A549 (cell line): ENCODE measurements at regions not wholly inside any gene's neighbourhood (a gene's known extent, or its start where the extent isn't known, plus 50 kb on each side); places are given as distances from the start of the nearest gene placed in this dataset.

Experiments used
- ATAC-seq, 2 experiments: fragments of 200-7000 bp in 1 of 2; fragments of >200 bp in 1 of 2; cut with Nextera tagmentation in 1 of 2; cut with Tn5 transposase in 1 of 2; 3 replicates each; pipeline versions ENCODE4 v1.8.0 to v1.9.1; 2018 to 2020; ENCODE audit warnings: mild to moderate bottlenecking in 1 of 2, moderate library complexity in 1 of 2
- CTCF ChIA-PET: fragments of 300-600 bp; sonication (Branson Sonifier 250); formaldehyde crosslinking; extraction: SDS; loops from one replicate; lab custom pipeline; 2021; ENCODE audit warnings: antibody characterized with exemption, inconsistent platforms; lab: Yijun Ruan, JAX
- POLR2A ChIA-PET: fragments of 350-600 bp; formaldehyde crosslinking; extraction: SDS; loops from one replicate; lab custom pipeline; 2021; ENCODE audit warnings: antibody characterized with exemption, inconsistent platforms; lab: Yijun Ruan, JAX
- DNase-seq, 2 experiments: peaks; one replicate each; pipeline versions ENCODE4 v3.0.0 to v3.0.0-alpha.2; 2011 to 2016; ENCODE audit warnings: low read depth in 1 of 2, low spot score in 1 of 2
- FAIRE-seq: peaks from 2 replicates; lab custom pipeline; 2011; peaks lifted over from hg19 to GRCh38; lab: Jason Lieb, UNC
- H3K27ac ChIP-seq, 2 experiments: fragments of >200 bp; sonication (Bioruptor Twin); formaldehyde crosslinking; 3 replicates each; pipeline ENCODE4 v1.5.1; 2016 to 2017
- H3K4me1 ChIP-seq: fragments of >200 bp; sonication (Bioruptor Twin); formaldehyde crosslinking; 3 replicates; pipeline ENCODE4 v1.6.1; 2016
- H3K4me2 ChIP-seq: fragments of >200 bp; sonication (Bioruptor Twin); formaldehyde crosslinking; 3 replicates; pipeline ENCODE4 v1.6.1; 2016
- H3K4me3 ChIP-seq: fragments of >200 bp; sonication (Bioruptor Twin); formaldehyde crosslinking; 3 replicates; pipeline ENCODE4 v1.5.1; 2016
- H3K9me3 ChIP-seq: fragments of >200 bp; sonication (Bioruptor Twin); formaldehyde crosslinking; 3 replicates; pipeline ENCODE4 v1.6.1; 2016
- BHLHE40 ChIP-seq: IDR thresholded peaks from 2 replicates; pipeline ENCODE4 v1.6.1; 2012; ENCODE audit warnings: low read depth, low read length, inconsistent platforms
- CBX8 ChIP-seq: fragments of 200-600 bp; sonication (generic); IDR thresholded peaks from 2 replicates; pipeline ENCODE4 v1.6.1; 2016
- CTCF ChIP-seq: fragments of >200 bp; sonication (Bioruptor Twin); formaldehyde crosslinking; IDR thresholded peaks from 3 replicates; pipeline ENCODE4 v1.5.1; 2016
- EHMT2 ChIP-seq: fragments of 200-600 bp; sonication (generic); IDR thresholded peaks from 2 replicates; pipeline ENCODE4 v1.6.1; 2016; ENCODE audit warnings: antibody characterized with exemption, low read depth, mild to moderate bottlenecking, moderate library complexity
- FOSB ChIP-seq: fragments of 250-450 bp; sonication (Bioruptor Pico); IDR thresholded peaks from 2 replicates; pipeline ENCODE4 v1.5.0; 2020; ENCODE audit warnings: mild to moderate bottlenecking, moderate library complexity
- FOSL2 ChIP-seq, 2 experiments: fragments of 450-650 bp in 1 of 2; fragments of >200 bp in 1 of 2; sonication (Bioruptor Twin) in 1 of 2; formaldehyde crosslinking; IDR thresholded peaks; 2 replicates each; pipeline versions ENCODE4 v1.5.0 to v1.6.1; 2016 to 2020; ENCODE audit warnings: mild to moderate bottlenecking in 1 of 2, moderate library complexity in 1 of 2
- HES2 ChIP-seq: fragments of >200 bp; sonication (Bioruptor Twin); formaldehyde crosslinking; IDR thresholded peaks from 2 replicates; pipeline ENCODE4 v1.6.1; 2016
- HOXA7 ChIP-seq: fragments of 250-450 bp; sonication (Bioruptor Pico); IDR thresholded peaks from 2 replicates; pipeline ENCODE4 v1.5.0; 2020; ENCODE audit warnings: mild to moderate bottlenecking, moderate library complexity
- HOXB13 ChIP-seq: fragments of 250-450 bp; sonication (Bioruptor Pico); IDR thresholded peaks from 2 replicates; pipeline ENCODE4 v1.5.0; 2020; ENCODE audit warnings: low read depth, mild to moderate bottlenecking, moderate library complexity
- NFE2L2 ChIP-seq: fragments of 150-350 bp; conservative IDR thresholded peaks from 2 replicates; pipeline ENCODE4 v1.6.1; 2014; ENCODE audit warnings: low read length
- NPAS2 ChIP-seq: fragments of 250-450 bp; sonication (Bioruptor Pico); IDR thresholded peaks from 2 replicates; pipeline ENCODE4 v1.8.0; 2022; ENCODE audit warnings: mild to moderate bottlenecking, moderate library complexity, borderline replicate concordance
- NR3C1 ChIP-seq: fragments of >200 bp; sonication (Bioruptor Twin); formaldehyde crosslinking; IDR thresholded peaks from 3 replicates; pipeline ENCODE4 v1.6.1; 2017
- RAD21 ChIP-seq, 2 experiments: fragments of >200 bp in 1 of 2; sonication (Bioruptor Twin) in 1 of 2; formaldehyde crosslinking in 1 of 2; IDR thresholded peaks in 1 of 2; conservative IDR thresholded peaks in 1 of 2; 2 replicates in 1 of 2; 3 replicates in 1 of 2; pipeline ENCODE4 v1.6.1; 2012 to 2018; ENCODE audit warnings: inconsistent platforms in 1 of 2
- REST ChIP-seq: fragments of 200-600 bp; sonication (generic); IDR thresholded peaks from 2 replicates; pipeline ENCODE4 v1.6.1; 2016; ENCODE audit warnings: antibody characterized with exemption, mild to moderate bottlenecking, moderate library complexity
- ZFP36 ChIP-seq: fragments of 450-650 bp; IDR thresholded peaks from 2 replicates; pipeline ENCODE4 v1.6.1; 2014; ENCODE audit warnings: borderline replicate concordance; ENCODE audit not compliant: partially characterized antibody
- ZNF302 ChIP-seq: fragments of 250-450 bp; sonication (Bioruptor Pico); IDR thresholded peaks from 2 replicates; pipeline ENCODE4 v1.9.0; 2021; ENCODE audit warnings: inconsistent platforms, mild to moderate bottlenecking, moderate library complexity
- ZSCAN20 ChIP-seq: fragments of 250-450 bp; sonication (Bioruptor Pico); IDR thresholded peaks from 2 replicates; pipeline ENCODE4 v1.8.0; 2022; ENCODE audit warnings: mild to moderate bottlenecking, moderate library complexity
- WGBS: methylation state at CpG from one replicate; pipeline ENCODE4 v1.1.6; 2017; ENCODE audit errors: missing lambda C conversion rate; 5-methylcytosine and 5-hydroxymethylcytosine counted together
- TF ChIP-seq, protein P1 (sequence below): IDR thresholded peaks from 2 replicates; pipeline ENCODE4 v1.6.1; 2012
- TF ChIP-seq, protein P2 (sequence below): fragments of 150-350 bp; IDR thresholded peaks from 2 replicates; pipeline ENCODE4 v1.6.1; 2014; ENCODE audit warnings: low read depth, mild to moderate bottlenecking, low read length
- TF ChIP-seq, protein P3 (sequence below): fragments of 250-450 bp; sonication (Bioruptor Pico); IDR thresholded peaks from 2 replicates; pipeline ENCODE4 v1.5.0; 2021; ENCODE audit warnings: mild to moderate bottlenecking, moderate library complexity, borderline replicate concordance

DNA sequence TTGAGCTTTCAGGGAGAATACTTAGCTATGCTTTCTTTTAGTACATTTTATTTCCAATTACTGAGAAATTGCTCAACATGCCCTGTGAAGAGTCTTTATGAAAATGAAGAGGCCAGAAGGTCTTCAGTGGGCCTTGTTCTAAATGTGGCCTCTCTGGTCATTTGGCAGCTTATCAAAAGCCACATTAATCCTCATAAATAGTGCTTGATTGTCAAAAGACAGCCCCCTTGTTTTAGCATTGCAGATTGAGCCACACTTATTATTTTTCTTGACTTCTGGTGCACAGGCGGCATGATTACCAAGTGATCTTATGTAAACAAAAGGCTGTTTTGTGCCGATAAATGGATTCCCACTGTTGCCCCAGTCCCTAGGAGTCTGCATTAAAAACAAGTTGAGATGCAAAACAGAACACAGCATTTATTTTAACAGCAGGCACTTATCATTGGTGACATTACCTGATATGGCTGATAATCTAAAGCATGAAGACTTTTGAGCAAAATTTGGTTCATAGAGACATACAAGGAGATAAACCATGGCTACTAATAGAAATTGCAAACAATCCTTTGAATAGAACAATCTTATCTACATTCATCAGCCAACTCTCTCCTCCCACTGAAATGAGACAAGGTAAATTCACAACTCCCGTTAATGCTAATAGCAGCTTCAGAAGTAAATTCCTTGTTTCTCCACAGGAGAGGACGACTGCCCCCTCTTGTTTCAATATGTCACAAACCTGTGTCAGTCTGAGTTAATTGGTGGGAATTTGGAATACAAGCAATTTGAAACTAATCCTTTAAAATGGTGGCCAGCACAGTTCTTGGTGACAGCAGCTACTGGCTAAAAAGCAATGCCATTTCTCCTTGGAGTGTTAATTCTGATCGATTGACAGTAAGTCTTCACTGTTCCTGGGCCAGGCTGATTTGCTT lies 194.3 kb downstream of the NSUN3 start:
- Histone ChIP-seq H3K27ac (no peak overlapping the region), H3K4me2 (no peak overlapping the region), H3K4me1 (no peaks in the 10 kb centered on the region), H3K9me3 (no peaks in the 10 kb centered on the region), H3K4me3 (no peak overlapping the region)
- no peak for TF ChIP-seq NFE2L2
- TF ChIP-seq, protein P1, sequence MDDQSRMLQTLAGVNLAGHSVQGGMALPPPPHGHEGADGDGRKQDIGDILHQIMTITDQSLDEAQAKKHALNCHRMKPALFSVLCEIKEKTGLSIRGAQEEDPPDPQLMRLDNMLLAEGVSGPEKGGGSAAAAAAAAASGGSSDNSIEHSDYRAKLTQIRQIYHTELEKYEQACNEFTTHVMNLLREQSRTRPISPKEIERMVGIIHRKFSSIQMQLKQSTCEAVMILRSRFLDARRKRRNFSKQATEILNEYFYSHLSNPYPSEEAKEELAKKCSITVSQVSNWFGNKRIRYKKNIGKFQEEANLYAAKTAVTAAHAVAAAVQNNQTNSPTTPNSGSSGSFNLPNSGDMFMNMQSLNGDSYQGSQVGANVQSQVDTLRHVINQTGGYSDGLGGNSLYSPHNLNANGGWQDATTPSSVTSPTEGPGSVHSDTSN = no peak
- no peak for TF ChIP-seq NR3C1
- TF ChIP-seq ZSCAN20 (CRISPR knock-in tag) = no peak
- no peak for TF ChIP-seq CTCF
- no peak for TF ChIP-seq FOSB (CRISPR knock-in tag)
- DNase-seq = no peak
- FAIRE-seq = no peak
- CTCF ChIA-PET = interaction anchor here (4.4 kb wide), 1 partner anchor 8 kb away, joined by 18 read pairs; no protein-coding TSS in a partner anchor
- POLR2A ChIA-PET = no interaction called here
- 46% methylated on average over 5 of the region's 5 CpGs for WGBS
- no peak for ATAC-seq

- Histone ChIP-seq H3K4me1 (no peaks in the 10 kb centered on the region), H3K9me3 (no peaks in the 10 kb centered on the region)
- no peak for TF ChIP-seq HES2
- no peak for TF ChIP-seq BHLHE40
- no peak for TF ChIP-seq REST
- TF ChIP-seq, protein P2, sequence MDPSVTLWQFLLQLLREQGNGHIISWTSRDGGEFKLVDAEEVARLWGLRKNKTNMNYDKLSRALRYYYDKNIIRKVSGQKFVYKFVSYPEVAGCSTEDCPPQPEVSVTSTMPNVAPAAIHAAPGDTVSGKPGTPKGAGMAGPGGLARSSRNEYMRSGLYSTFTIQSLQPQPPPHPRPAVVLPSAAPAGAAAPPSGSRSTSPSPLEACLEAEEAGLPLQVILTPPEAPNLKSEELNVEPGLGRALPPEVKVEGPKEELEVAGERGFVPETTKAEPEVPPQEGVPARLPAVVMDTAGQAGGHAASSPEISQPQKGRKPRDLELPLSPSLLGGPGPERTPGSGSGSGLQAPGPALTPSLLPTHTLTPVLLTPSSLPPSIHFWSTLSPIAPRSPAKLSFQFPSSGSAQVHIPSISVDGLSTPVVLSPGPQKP = no peak
- no peak for TF ChIP-seq ZFP36
- TF ChIP-seq NPAS2 (CRISPR knock-in tag) = no peak
- TF ChIP-seq RAD21 (conservative IDR thresholded peaks at IDR 0.05 in 1 of 2, IDR thresholded peaks at IDR 0.05 in 1 of 2) = no peak
- TF ChIP-seq CBX8 = no peak
- TF ChIP-seq EHMT2 = no peak
- no peak for TF ChIP-seq HOXA7 (CRISPR knock-in tag)
- TF ChIP-seq ZNF302 (CRISPR knock-in tag) = no peak
- TF ChIP-seq HOXB13 (CRISPR knock-in tag) = no peak
- TF ChIP-seq, protein P3, sequence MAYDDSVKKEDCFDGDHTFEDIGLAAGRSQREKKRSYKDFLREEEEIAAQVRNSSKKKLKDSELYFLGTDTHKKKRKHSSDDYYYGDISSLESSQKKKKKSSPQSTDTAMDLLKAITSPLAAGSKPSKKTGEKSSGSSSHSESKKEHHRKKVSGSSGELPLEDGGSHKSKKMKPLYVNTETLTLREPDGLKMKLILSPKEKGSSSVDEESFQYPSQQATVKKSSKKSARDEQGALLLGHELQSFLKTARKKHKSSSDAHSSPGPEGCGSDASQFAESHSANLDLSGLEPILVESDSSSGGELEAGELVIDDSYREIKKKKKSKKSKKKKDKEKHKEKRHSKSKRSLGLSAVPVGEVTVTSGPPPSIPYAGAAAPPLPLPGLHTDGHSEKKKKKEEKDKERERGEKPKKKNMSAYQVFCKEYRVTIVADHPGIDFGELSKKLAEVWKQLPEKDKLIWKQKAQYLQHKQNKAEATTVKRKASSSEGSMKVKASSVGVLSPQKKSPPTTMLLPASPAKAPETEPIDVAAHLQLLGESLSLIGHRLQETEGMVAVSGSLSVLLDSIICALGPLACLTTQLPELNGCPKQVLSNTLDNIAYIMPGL (CRISPR knock-in tag) = no peak
- TF ChIP-seq FOSL2 (IDR thresholded peaks at IDR 0.05) = no peak
- TF ChIP-seq FOSL2 (CRISPR knock-in tag; IDR thresholded peaks at IDR 0.05) = no peak
- TF ChIP-seq, all 56 proteins: peak for 0
- CTCF ChIA-PET = interaction anchor here (4.4 kb wide), 1 partner anchor 10 kb away, joined by 18 read pairs; no protein-coding TSS in a partner anchor
- POLR2A ChIA-PET = no interaction called here
- DNase-seq (no peak), FAIRE-seq (no peak), ATAC-seq (no peak)
- Histone ChIP-seq H3K27ac (no peak overlapping the region), H3K4me3 (no peak overlapping the region), H3K4me2 (no peak overlapping the region)
These were observed 196.0 kb downstream of the NSUN3 start for GRCh38 chr3:94258851-94259250.
